ENCODE measurements at regions not wholly inside any gene's neighbourhood (a gene's known extent, or its start where the extent isn't known, plus 50 kb on each side); places are given as distances from the start of the nearest gene placed in this dataset.

- H3K4me1 ChIP-seq (ENCODE audit: control insufficient read depth, extremely low read depth, insufficient read depth, low read length) = no peaks in the 10 kb centered on the region
- no peaks in the 10 kb centered on the region for H3K27me3 ChIP-seq (ENCODE audit: control insufficient read depth, insufficient read depth, low read length)
- no peak overlapping the region for H3K4me3 ChIP-seq (replicated peaks in 1 of 4; ENCODE audit: control extremely low read depth in 1 of 4, insufficient read depth in 1 of 4, low read depth in 3 of 4, low read length in 4 of 4)
- H3K79me2 ChIP-seq (ENCODE audit: control insufficient read depth, insufficient read depth, low read length) = no peaks in the 10 kb centered on the region
- no peaks in the 10 kb centered on the region for H3K36me3 ChIP-seq (ENCODE audit: control insufficient read depth, insufficient read depth, low read length)
- no peak overlapping the region for H3K9ac ChIP-seq (ENCODE audit: insufficient read depth, low read length)
- H3K4me2 ChIP-seq (ENCODE audit: extremely low read depth, insufficient read depth, low read length) = no peak overlapping the region
- DNase-seq (ENCODE audit: low read depth in 2 of 2) = no peak
- no peaks in the 10 kb centered on the region for H4K20me1 ChIP-seq (ENCODE audit: control insufficient read depth, extremely low read depth, insufficient read depth, low read length)
- no peak overlapping the region for H3K27ac ChIP-seq (ENCODE audit: insufficient read depth, low read length)
- H2AFZ ChIP-seq (ENCODE audit: low read length) = no peak overlapping the region
- TF ChIP-seq EZH2 (IDR thresholded peaks at IDR 0.05; ENCODE audit: low read length, missing control alignments) = no peak
- TF ChIP-seq CTCF (conservative IDR thresholded peaks at IDR 0.05 in 1 of 2, IDR thresholded peaks at IDR 0.05 in 1 of 2; ENCODE audit: low read depth in 1 of 2, low read length in 2 of 2) = no peak
- H3K9me3 ChIP-seq (ENCODE audit: control insufficient read depth, insufficient read depth, low read depth, low read length) = no peaks in the 10 kb centered on the region
Observed at GRCh38 chr7:88452646-88453045, 146.0 kb upstream of the STEAP4 start.

GRCh38 chr7:88450874-88451273 is 144.2 kb upstream of the STEAP4 start:
- Histone ChIP-seq H3K27ac (ENCODE audit: insufficient read depth, low read length) (no peak overlapping the region), H4K20me1 (ENCODE audit: control insufficient read depth, extremely low read depth, insufficient read depth, low read length) (no peaks in the 10 kb centered on the region), H3K4me1 (ENCODE audit: control insufficient read depth, extremely low read depth, insufficient read depth, low read length) (no peaks in the 10 kb centered on the region), H3K27me3 (ENCODE audit: control insufficient read depth, insufficient read depth, low read length) (no peaks in the 10 kb centered on the region), H3K4me3 (replicated peaks in 1 of 4; ENCODE audit: control extremely low read depth in 1 of 4, insufficient read depth in 1 of 4, low read depth in 3 of 4, low read length in 4 of 4) (no peak overlapping the region), H3K4me2 (ENCODE audit: extremely low read depth, insufficient read depth, low read length) (no peak overlapping the region), H3K9ac (ENCODE audit: insufficient read depth, low read length) (no peak overlapping the region), H3K36me3 (ENCODE audit: control insufficient read depth, insufficient read depth, low read length) (no peaks in the 10 kb centered on the region), H2AFZ (ENCODE audit: low read length) (no peak overlapping the region), H3K79me2 (ENCODE audit: control insufficient read depth, insufficient read depth, low read length) (no peaks in the 10 kb centered on the region), H3K9me3 (ENCODE audit: control insufficient read depth, insufficient read depth, low read depth, low read length) (no peaks in the 10 kb centered on the region)
- TF ChIP-seq EZH2 (IDR thresholded peaks at IDR 0.05; ENCODE audit: low read length, missing control alignments) = no peak
- no peak for DNase-seq (ENCODE audit: low read depth in 2 of 2)

GRCh38 chr7:88449410-88449809 is 142.7 kb upstream of the STEAP4 start:
- H3K27me3 ChIP-seq (ENCODE audit: control insufficient read depth, insufficient read depth, low read length) = no peaks in the 10 kb centered on the region
- H3K27ac ChIP-seq (ENCODE audit: insufficient read depth, low read length) = no peak overlapping the region
- H3K9me3 ChIP-seq (ENCODE audit: control insufficient read depth, insufficient read depth, low read depth, low read length) = no peaks in the 10 kb centered on the region
- no peak for DNase-seq (ENCODE audit: low read depth in 2 of 2)
- H3K4me1 ChIP-seq (ENCODE audit: control insufficient read depth, extremely low read depth, insufficient read depth, low read length) = no peaks in the 10 kb centered on the region
- H3K79me2 ChIP-seq (ENCODE audit: control insufficient read depth, insufficient read depth, low read length) = no peaks in the 10 kb centered on the region
- H3K9ac ChIP-seq (ENCODE audit: insufficient read depth, low read length) = no peak overlapping the region
- H4K20me1 ChIP-seq (ENCODE audit: control insufficient read depth, extremely low read depth, insufficient read depth, low read length) = no peaks in the 10 kb centered on the region
- H3K4me2 ChIP-seq (ENCODE audit: extremely low read depth, insufficient read depth, low read length) = no peak overlapping the region
- no peak overlapping the region for H3K4me3 ChIP-seq (replicated peaks in 1 of 4; ENCODE audit: control extremely low read depth in 1 of 4, insufficient read depth in 1 of 4, low read depth in 3 of 4, low read length in 4 of 4)
- H3K36me3 ChIP-seq (ENCODE audit: control insufficient read depth, insufficient read depth, low read length) = no peaks in the 10 kb centered on the region
- H2AFZ ChIP-seq (ENCODE audit: low read length) = no peak overlapping the region
- TF ChIP-seq CTCF (conservative IDR thresholded peaks at IDR 0.05 in 1 of 2, IDR thresholded peaks at IDR 0.05 in 1 of 2; ENCODE audit: low read depth in 1 of 2, low read length in 2 of 2) (no peak), EZH2 (IDR thresholded peaks at IDR 0.05; ENCODE audit: low read length, missing control alignments) (no peak)

Measured in fibroblast of lung (primary cell).